NCI-H2107 (cell line): ENCODE measurements at regions not wholly inside any gene's neighbourhood (a gene's known extent, or its start where the extent isn't known, plus 50 kb on each side); places are given as distances from the start of the nearest gene placed in this dataset.

Experiments used
- DNase-seq: peaks from one replicate; lab custom pipeline; 2025; lab: John Stamatoyannopoulos, UW

- no peak for DNase-seq
These were observed 58.0 kb upstream of the CELF2 start for GRCh38 chr10:10959666-10960065.

GRCh38 chr10:10960534-10960933, 57.1 kb upstream of the CELF2 start:
- DNase-seq = no peak

- no peak for DNase-seq
These were observed 56.6 kb upstream of the CELF2 start for GRCh38 chr10:10961072-10961471.

- no peak for DNase-seq
These were observed 50.6 kb upstream of the CELF2 start for GRCh38 chr10:10967029-10967428.

- DNase-seq = no peak
These were observed 50.0 kb upstream of the CELF2 start for GRCh38 chr10:10967581-10968256.
